Left hindlimb (tissue), 1 donor: ENCODE measurements at regions not wholly inside any gene's neighbourhood (a gene's known extent, or its start where the extent isn't known, plus 50 kb on each side); places are given as distances from the start of the nearest gene placed in this dataset.

ENCODE experiments used
- DNase-seq: peaks from one replicate; pipeline ENCODE4 v3.0.0-alpha.2; 2018

DNA sequence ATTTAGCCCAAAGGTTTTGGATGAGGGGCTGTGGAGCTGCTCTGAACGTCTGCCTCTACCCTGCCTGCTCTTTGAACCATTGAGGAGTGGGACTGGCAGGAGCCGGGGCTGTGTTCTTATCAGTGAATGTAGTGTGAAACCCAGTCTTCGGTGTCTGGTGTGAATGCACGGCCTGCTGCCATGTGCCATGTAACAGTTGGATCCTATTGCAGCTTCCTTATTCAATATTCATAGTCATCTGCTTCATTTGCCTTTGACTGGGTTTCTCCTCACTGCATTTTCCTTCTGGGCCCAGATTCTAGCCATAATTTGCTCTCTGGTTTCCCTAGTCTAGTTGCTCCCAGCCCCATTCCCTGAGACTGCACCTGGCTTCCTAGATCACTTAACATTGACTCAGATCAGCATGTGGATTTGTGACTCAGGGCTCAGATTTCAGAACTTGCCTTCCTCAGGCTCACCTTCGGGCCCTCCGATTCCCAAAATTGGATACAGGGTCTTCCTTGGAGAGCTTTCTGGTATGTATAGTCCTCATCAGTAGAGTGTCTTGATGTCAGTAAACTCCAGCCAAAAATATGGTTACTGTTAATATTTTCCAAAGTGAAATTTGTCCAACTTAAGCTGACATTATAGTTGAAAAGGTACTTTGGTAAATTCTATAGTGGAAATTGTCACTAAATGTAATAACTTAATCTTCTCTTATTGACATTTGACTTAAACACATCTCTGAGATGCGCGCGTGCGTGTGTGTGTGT, 94.0 kb upstream of the DDIT4L start:
- no peak for DNase-seq

DNA sequence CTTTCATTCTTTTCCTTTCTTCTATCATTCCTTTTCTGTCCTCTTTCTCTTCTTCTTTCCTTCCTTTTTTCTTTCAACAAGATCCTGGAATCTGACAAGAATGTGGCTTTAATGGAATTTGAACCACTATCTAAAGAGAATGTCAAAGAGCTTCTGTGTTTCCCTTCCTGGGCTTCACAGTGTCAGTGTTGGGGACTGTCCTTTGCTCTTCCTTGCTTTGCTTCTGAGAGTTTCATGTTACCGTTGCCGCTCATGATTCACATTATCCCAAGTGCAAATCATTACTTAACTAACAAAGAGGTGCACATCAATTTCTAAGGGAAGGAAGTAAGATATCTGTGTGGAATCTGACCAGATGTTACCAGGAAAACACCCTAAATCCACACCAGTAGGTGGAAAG, 90.5 kb upstream of the DDIT4L start:
- no peak for DNase-seq

DNA sequence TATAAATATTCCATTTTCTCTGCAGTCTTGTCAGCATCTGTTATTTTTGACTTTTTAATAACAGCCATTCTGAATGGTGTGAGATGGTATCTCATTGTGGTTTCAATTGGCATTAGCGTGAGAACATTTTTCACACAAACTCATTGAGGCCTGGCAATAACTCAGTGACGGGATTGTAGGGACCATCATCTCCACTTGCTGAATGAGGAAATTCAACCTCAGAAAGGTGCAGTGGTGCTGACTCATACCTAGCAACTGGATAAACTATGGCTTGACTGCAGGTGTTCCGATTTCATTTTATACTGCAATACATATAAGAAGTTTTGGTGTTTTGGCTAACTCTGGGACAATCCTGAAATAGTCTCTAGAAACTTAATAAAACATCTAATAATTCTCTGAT, 88.3 kb upstream of the DDIT4L start:
- no peak for DNase-seq

DNA sequence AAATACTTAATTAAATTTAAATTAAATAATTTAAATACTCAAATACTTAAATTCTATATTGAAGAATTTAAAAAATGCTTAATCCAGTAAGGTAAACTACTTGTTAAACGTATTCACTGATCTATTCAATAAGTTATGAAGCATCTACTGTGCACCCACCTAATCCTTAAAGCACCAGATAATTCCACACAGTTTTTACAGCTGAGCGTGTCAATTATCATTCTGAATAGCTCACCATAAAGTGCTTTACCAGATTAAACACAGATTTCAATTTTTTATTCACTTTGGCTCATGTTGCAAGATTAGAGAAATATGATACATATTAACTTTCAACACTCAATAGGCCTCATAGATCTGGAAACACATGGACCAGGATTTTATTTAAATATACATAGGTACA, 79.2 kb upstream of the DDIT4L start:
- no peak for DNase-seq

DNA sequence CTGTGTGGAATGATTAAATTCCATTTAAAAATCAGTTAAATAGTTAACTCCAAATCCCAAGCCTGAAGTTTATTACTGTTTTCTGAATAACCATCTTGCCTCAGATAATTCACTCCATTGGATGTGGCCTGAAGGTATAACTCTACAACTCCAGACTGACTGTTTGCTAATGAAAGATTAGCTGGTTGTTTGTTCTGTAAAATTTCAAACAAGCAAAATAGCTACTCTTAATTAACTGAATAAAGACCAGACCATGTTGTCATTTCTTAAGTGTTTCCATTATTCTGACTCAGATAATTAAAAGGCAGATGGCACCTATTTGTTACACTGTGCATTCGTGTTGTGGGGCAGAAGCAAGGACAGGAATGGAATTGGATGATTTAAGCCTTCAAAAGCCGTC, 78.5 kb upstream of the DDIT4L start:
- no peak for DNase-seq

DNA sequence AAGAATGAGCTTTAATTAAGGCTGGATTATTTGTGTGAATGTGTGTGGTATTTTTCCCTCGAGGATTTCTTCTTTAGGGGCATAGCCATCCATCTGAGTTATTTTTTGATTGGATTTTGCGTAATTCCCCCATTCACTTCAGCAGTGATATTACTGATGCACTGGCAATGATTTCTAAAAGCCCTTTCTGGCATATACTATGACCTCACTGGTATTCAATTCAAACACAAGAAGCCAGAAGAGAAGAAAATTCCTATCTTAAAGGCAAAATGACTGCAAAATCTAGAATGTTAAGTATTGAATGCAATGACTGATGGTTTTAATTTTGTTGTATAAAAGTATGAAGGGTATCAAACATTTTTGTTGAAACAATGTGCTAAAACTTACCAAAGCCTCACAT, 71.1 kb upstream of the DDIT4L start:
- DNase-seq: no peak

DNA sequence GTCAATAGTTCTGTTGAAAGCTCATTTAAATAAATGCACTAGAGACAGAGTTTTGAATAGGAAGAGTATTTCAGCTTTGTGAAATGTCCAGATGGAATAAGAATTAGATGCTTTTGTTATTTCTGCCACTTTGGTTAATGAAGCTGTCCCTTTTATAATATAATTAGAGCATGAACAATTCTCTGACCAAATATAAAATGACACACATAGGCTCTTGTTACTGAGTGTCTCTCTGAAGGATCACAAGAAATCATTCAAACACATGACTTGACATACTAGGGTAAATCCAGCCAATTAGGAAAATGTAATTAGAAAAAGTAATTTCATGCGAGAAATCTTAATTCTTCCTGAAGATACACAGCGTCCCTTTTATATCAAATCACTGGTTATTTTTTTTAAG, 68.4 kb upstream of the DDIT4L start:
- no peak for DNase-seq

DNA sequence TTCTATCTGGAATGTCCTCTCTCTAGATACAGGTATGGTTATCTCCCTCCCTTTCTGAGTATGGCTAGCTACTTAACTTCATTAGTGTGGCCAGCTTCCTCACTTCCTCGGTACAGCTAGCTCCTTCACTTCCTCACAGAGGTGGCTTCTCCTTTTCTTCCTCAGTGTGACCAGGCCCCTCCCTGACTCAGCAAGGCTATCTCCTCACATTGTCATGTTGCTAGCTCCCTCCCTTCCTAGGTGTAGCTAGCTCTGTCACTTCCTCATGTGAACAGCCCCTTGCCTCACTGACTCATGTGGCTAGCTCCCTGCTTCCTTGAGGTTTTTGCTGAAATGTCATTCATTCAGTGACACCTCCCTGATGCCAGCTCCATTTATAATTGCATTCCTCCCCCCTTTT, 67.3 kb upstream of the DDIT4L start:
- no peak for DNase-seq

DNA sequence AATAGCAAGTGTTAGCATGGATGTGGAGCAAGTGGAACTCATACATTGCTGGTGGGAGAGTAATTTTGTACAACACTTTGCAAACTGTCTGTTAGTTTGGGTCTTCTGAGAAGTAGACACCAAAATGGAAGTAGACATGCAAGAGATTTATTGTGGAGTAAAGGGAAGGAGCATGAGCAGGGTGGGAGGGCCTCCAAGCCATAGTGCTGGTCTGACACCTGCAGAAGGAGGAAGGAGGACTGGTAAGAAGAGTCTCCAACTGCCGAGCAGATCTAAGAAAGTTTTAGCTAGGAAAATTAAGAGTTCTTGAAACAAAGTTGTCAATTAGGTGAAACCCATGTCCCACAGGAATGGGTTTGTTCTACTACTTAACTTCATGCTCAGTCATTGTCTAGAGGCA, 64.0 kb upstream of the DDIT4L start:
- no peak for DNase-seq

DNA sequence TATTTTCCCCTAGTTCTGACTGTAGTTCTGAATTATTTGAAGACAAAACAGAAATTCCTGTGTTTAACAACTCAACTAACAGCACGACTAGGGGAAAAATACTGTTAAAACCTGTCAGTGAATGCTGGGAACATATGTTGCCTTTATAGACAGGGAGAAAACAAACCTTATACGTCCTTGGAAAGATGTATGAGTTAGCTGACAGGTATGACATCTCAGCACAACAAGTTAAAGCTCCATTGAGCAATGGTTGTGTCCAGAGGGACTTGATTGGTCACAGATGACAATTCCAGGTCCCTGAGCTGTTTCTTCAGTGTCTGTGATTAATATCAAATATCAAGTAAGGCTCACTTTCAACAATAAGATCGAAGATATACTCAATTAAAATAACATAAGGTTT, 58.2 kb upstream of the DDIT4L start:
- no peak for DNase-seq

DNA sequence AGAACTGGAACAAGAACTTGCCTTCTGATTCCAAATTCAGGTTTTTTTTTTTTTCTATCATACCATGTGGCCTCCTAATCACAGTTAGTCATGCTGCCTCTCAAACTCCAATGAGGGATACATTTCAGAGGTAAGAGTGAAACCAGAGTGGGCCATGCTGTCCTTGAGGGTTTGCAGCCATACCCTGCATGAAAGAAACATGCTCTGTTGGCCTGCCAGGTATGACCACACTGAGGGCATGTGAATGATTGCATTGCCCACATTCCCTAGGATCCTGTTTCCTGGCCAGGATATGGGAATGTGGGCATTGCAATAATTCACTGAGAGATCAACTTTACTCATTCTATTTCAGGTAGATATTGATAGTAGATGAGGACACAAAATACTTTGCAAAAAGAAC, 56.4 kb upstream of the DDIT4L start:
- DNase-seq: no peak

DNA sequence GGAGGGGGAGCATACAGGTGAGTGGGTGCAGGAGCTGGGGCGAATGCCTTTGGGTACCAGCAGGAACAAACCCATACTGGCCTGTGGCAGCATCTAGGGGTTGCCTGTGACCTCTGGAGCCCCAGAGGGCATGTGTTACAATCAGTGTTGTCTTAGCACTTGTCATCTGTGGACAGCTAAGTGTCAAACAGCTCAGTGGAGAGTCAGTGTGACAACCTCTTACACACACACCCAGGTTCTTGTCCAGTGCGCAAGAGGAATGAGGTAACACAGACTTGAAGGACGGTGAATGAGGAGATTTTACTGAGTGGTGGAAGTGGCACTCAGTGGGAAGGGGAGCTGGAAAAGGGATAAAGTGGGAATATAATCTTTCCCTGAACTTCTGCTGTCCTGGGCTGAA, 54.1 kb upstream of the DDIT4L start:
- no peak for DNase-seq
